Psoas muscle (tissue), 7 donors: ENCODE measurements at regions not wholly inside any gene's neighbourhood (a gene's known extent, or its start where the extent isn't known, plus 50 kb on each side); places are given as distances from the start of the nearest gene placed in this dataset.

Experiments used
- ATAC-seq, 4 donors: fragments of 200-7000 bp; cut with Tn5 transposase; one replicate each; pipeline ENCODE4 v1.9.1; 2020; ENCODE audit warnings: moderate library complexity in 3 of 4, mild to moderate bottlenecking in 2 of 4
- DNase-seq, 2 donors: peaks; one replicate each; pipeline ENCODE4 v3.0.0-alpha.2; 2020
- H3K27ac ChIP-seq: fragments of 200-600 bp; one replicate; pipeline ENCODE4 v1.8.0; 2022
- H3K27me3 ChIP-seq, 3 donors: fragments of 200-600 bp in 1 of 3; one replicate each; pipeline versions ENCODE4 v1.6.1 to v1.8.0; 2013 to 2022; ENCODE audit warnings: low read length in 2 of 3, mild to moderate bottlenecking in 2 of 3, moderate library complexity in 1 of 3; ENCODE audit not compliant: insufficient read depth in 3 of 3
- H3K36me3 ChIP-seq, 2 donors: fragments of 200-600 bp in 1 of 2; one replicate each; pipeline versions ENCODE4 v1.6.1 to v1.8.0; 2013 to 2022; ENCODE audit warnings: low read depth in 1 of 2, mild to moderate bottlenecking in 1 of 2, moderate library complexity in 1 of 2; ENCODE audit not compliant: insufficient read depth in 1 of 2
- H3K4me1 ChIP-seq: fragments of 200-600 bp; one replicate; pipeline ENCODE4 v1.8.0; 2022
- H3K4me3 ChIP-seq: fragments of 200-600 bp; one replicate; pipeline ENCODE4 v1.8.0; 2022; ENCODE audit warnings: mild to moderate bottlenecking
- H3K9me3 ChIP-seq: fragments of 200-600 bp; one replicate; pipeline ENCODE4 v1.8.0; 2022
- CTCF ChIP-seq: fragments of 200-600 bp; IDR thresholded peaks from one replicate; pipeline ENCODE4 v1.8.0; 2022; ENCODE audit warnings: antibody characterized with exemption
- WGBS, 3 donors: extraction: QIAGEN DNeasy Blood & Tissue Kit; methylation state at CpG; one replicate each; pipeline versions ENCODE4 v1.1.6 to v1.1.7; 2013; 5-methylcytosine and 5-hydroxymethylcytosine counted together
- intact Hi-C, 2 donors: fragments of 100-400 bp; cut with DNase I; formaldehyde crosslinking; loops; one replicate each; pipeline versions ENCODE4 v1.11.0 to v1.14.2; 2022
- donor health status: healthy with polysubstance abuse.
- donor health status: DM: no; HTN: no; CAD: no; lungs with moderate emphysema.
- donor health status: Bipolar disorder and iron deficiency.
- donor health status: healthy.
- donor health status: DM: yes; HTN: yes; CAD: no.
- donor health status: DM: no; HTN: no; CAD: no.
- donor health status: DM: yes; HTN: yes; CAD: no.

GRCh38 chr1:219269171-219269570 is 95.5 kb downstream of the LYPLAL1 start:
- no peaks in the 10 kb centered on the region for H3K27me3 ChIP-seq
- ATAC-seq (no peak), DNase-seq (no peak)
- no peak overlapping the region for H3K4me3 ChIP-seq
- intact Hi-C loops: no loop called here
- H3K36me3 ChIP-seq: peaks cover 0 to 11% of the 10 kb centered on the region in 2 donors
- H3K4me1 ChIP-seq: no peaks in the 10 kb centered on the region
- H3K9me3 ChIP-seq: no peaks in the 10 kb centered on the region
- TF ChIP-seq CTCF: no peak
- no peak overlapping the region for H3K27ac ChIP-seq

- H3K27me3 ChIP-seq: no peaks in the 10 kb centered on the region
- H3K4me3 ChIP-seq: no peak overlapping the region
- H3K4me1 ChIP-seq: no peaks in the 10 kb centered on the region
- ATAC-seq (no peak), DNase-seq (no peak)
- H3K9me3 ChIP-seq: no peaks in the 10 kb centered on the region
- intact Hi-C loops: no loop called here
- WGBS, 3 donors: 93 to 94% (median 93%) methylated on average over 2 of the region's 2 CpGs
- H3K36me3 ChIP-seq: no peaks in the 10 kb centered on the region
- TF ChIP-seq CTCF: no peak
- H3K27ac ChIP-seq: no peak overlapping the region
Observed at GRCh38 chr1:219266524-219266923, 92.8 kb downstream of the LYPLAL1 start.

- Histone ChIP-seq H3K9me3 (no peaks in the 10 kb centered on the region), H3K4me1 (no peaks in the 10 kb centered on the region), H3K27me3 (no peaks in the 10 kb centered on the region), H3K36me3 (no peaks in the 10 kb centered on the region), H3K4me3 (no peak overlapping the region), H3K27ac (no peak overlapping the region)
- intact Hi-C loops: no loop called here
- no peak for TF ChIP-seq CTCF
- 83 to 92% (median 88%) methylated on average over 2 of the region's 2 CpGs for WGBS, 3 donors
- no peak for ATAC-seq
- DNase-seq: no peak
Observed at GRCh38 chr1:219265026-219265515, 91.4 kb downstream of the LYPLAL1 start.

- no peak for ATAC-seq
- Histone ChIP-seq H3K27me3 (no peaks in the 10 kb centered on the region), H3K9me3 (no peaks in the 10 kb centered on the region), H3K27ac (no peak overlapping the region), H3K4me3 (no peak overlapping the region), H3K36me3 (no peaks in the 10 kb centered on the region), H3K4me1 (no peaks in the 10 kb centered on the region)
- TF ChIP-seq CTCF: no peak
- DNase-seq: no peak
- intact Hi-C loops: no loop called here
- 58 to 62% (median 60%) methylated on average over 5 of the region's 5 CpGs for WGBS, 3 donors
Observed at GRCh38 chr1:219264561-219264960, 90.9 kb downstream of the LYPLAL1 start.
